Neural progenitor cell (in vitro differentiated cells): ENCODE measurements at regions not wholly inside any gene's neighbourhood (a gene's known extent, or its start where the extent isn't known, plus 50 kb on each side); places are given as distances from the start of the nearest gene placed in this dataset.
A peak's percentile ranks its signal among the peaks of the same experiment; 100 is the strongest.

Source experiments
- DNase-seq: peaks from one replicate; pipeline ENCODE4 v3.0.0-alpha.2; 2016; ENCODE audit warnings: low spot score
- H2AFZ ChIP-seq: fragments of 200-600 bp; sonication (generic); replicated peaks from 2 replicates; pipeline ENCODE4 v1.6.1; 2016; ENCODE audit warnings: antibody characterized with exemption
- H3F3A ChIP-seq: fragments of 200-600 bp; sonication (generic); 2 replicates; pipeline ENCODE4 v1.6.1; 2016; ENCODE audit warnings: antibody characterized with exemption, low read depth
- H3K27ac ChIP-seq: fragments of 200-600 bp; sonication (generic); 2 replicates; pipeline ENCODE4 v1.5.1; 2016; ENCODE audit warnings: mild to moderate bottlenecking
- H3K27me3 ChIP-seq: fragments of 200-600 bp; sonication (generic); 2 replicates; pipeline ENCODE4 v1.6.1; 2016; ENCODE audit warnings: mild to moderate bottlenecking, moderate library complexity
- H3K36me3 ChIP-seq: fragments of 200-600 bp; sonication (generic); 2 replicates; pipeline ENCODE4 v1.5.1; 2016
- H3K4me1 ChIP-seq: fragments of 200-600 bp; sonication (generic); 2 replicates; pipeline ENCODE4 v1.6.1; 2016; ENCODE audit warnings: mixed run types
- H3K4me2 ChIP-seq: fragments of 200-600 bp; sonication (generic); 2 replicates; pipeline ENCODE4 v1.6.1; 2016
- H3K4me3 ChIP-seq: fragments of 200-600 bp; sonication (generic); 2 replicates; pipeline ENCODE4 v1.5.1; 2016
- H3K79me2 ChIP-seq: fragments of 200-600 bp; sonication (generic); 2 replicates; pipeline ENCODE4 v1.6.1; 2016; ENCODE audit warnings: low read depth
- H3K9ac ChIP-seq: fragments of 200-600 bp; sonication (generic); 2 replicates; pipeline ENCODE4 v1.6.1; 2016
- H3K9me3 ChIP-seq: fragments of 200-600 bp; sonication (generic); 2 replicates; pipeline ENCODE4 v1.5.1; 2016; ENCODE audit warnings: low read depth
- H4K20me1 ChIP-seq: fragments of 200-600 bp; sonication (generic); 2 replicates; pipeline ENCODE4 v1.6.1; 2016; ENCODE audit warnings: low read depth
- H3K27ac Mint-ChIP-seq: 3 replicates; pipeline ENCODE4 v1.8.0; 2021; ENCODE audit warnings: mixed read lengths
- H3K27me3 Mint-ChIP-seq: 2 replicates; pipeline ENCODE4 v1.8.0; 2022; ENCODE audit warnings: low read depth, mild to moderate bottlenecking, inconsistent platforms, moderate library complexity, mixed read lengths; ENCODE audit not compliant: insufficient read depth
- H3K36me3 Mint-ChIP-seq: 3 replicates; pipeline ENCODE4 v1.8.0; 2021; ENCODE audit warnings: mixed read lengths
- H3K4me1 Mint-ChIP-seq: 3 replicates; pipeline ENCODE4 v1.8.0; 2021; ENCODE audit warnings: mixed read lengths
- H3K4me3 Mint-ChIP-seq: 3 replicates; pipeline ENCODE4 v1.8.0; 2021; ENCODE audit warnings: mild to moderate bottlenecking, moderate library complexity, mixed read lengths
- H3K9me3 Mint-ChIP-seq: 3 replicates; pipeline ENCODE4 v1.8.0; 2020; ENCODE audit warnings: mixed read lengths
- EZH2 ChIP-seq: fragments of 200-600 bp; sonication (generic); IDR thresholded peaks from 2 replicates; pipeline ENCODE4 v1.6.1; 2017; ENCODE audit warnings: antibody characterized with exemption, mild to moderate bottlenecking, moderate library complexity
- EZH2phosphoT487 ChIP-seq: fragments of 200-600 bp; sonication (generic); IDR thresholded peaks from 2 replicates; pipeline ENCODE4 v1.6.1; 2017; ENCODE audit warnings: antibody characterized with exemption
- TF ChIP-seq, protein P1 (sequence below): fragments of 200-600 bp; sonication (generic); IDR thresholded peaks from 2 replicates; pipeline ENCODE4 v1.5.1; 2017; ENCODE audit warnings: antibody characterized with exemption, mild to moderate bottlenecking

DNA sequence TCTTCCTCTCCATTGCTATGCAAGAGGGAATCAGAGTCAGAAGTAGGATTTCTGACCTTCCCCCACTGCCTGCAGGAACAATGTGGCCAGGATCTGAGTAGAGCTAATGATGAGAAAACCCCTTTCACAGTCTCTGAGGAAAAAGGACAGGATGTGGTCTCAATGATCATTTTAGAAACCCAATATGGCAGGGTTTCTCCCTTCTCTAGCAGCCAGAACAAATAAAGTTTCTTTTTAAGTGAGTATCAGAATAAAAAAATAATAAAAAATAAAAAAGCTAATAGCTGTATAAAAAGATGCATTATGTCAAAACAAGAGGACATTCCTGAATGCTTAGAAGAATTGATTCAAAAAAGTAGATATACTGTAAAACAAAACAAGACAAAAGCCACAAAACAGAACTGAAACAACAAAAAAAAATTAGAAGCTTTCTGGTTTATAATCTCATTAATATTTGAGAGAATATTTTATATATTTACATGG is 1124.9 kb upstream of the ZEB2 start:
- no peak overlapping the region for H3K27ac Mint-ChIP-seq
- H3F3A ChIP-seq, result no peaks in the 10 kb centered on the region
- H3K79me2 ChIP-seq, result no peaks in the 10 kb centered on the region
- no peaks in the 10 kb centered on the region for H3K27me3 ChIP-seq
- no peak overlapping the region for H3K27ac ChIP-seq
- H4K20me1 ChIP-seq, result no peaks in the 10 kb centered on the region
- H3K36me3 ChIP-seq, result no peaks in the 10 kb centered on the region
- H3K9me3 ChIP-seq, result no peaks in the 10 kb centered on the region
- DNase-seq, result peak; percentile 25
- H3K4me1 ChIP-seq, result peaks cover 7% of the 10 kb centered on the region
- no peak overlapping the region for H3K9ac ChIP-seq
- TF ChIP-seq EZH2 (no peak), EZH2phosphoT487 (no peak)
- TF ChIP-seq, protein P1, sequence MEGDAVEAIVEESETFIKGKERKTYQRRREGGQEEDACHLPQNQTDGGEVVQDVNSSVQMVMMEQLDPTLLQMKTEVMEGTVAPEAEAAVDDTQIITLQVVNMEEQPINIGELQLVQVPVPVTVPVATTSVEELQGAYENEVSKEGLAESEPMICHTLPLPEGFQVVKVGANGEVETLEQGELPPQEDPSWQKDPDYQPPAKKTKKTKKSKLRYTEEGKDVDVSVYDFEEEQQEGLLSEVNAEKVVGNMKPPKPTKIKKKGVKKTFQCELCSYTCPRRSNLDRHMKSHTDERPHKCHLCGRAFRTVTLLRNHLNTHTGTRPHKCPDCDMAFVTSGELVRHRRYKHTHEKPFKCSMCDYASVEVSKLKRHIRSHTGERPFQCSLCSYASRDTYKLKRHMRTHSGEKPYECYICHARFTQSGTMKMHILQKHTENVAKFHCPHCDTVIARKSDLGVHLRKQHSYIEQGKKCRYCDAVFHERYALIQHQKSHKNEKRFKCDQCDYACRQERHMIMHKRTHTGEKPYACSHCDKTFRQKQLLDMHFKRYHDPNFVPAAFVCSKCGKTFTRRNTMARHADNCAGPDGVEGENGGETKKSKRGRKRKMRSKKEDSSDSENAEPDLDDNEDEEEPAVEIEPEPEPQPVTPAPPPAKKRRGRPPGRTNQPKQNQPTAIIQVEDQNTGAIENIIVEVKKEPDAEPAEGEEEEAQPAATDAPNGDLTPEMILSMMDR, result no peak
- H3K36me3 Mint-ChIP-seq, result no peaks in the 10 kb centered on the region
- no peaks in the 10 kb centered on the region for H3K9me3 Mint-ChIP-seq
- H2AFZ ChIP-seq, result peak overlapping the region; percentile 71
- no peaks in the 10 kb centered on the region for H3K4me1 Mint-ChIP-seq
- no peak overlapping the region for H3K4me3 Mint-ChIP-seq
- H3K4me2 ChIP-seq, result no peak overlapping the region
- H3K27me3 Mint-ChIP-seq, result no peaks in the 10 kb centered on the region
- no peak overlapping the region for H3K4me3 ChIP-seq

DNA sequence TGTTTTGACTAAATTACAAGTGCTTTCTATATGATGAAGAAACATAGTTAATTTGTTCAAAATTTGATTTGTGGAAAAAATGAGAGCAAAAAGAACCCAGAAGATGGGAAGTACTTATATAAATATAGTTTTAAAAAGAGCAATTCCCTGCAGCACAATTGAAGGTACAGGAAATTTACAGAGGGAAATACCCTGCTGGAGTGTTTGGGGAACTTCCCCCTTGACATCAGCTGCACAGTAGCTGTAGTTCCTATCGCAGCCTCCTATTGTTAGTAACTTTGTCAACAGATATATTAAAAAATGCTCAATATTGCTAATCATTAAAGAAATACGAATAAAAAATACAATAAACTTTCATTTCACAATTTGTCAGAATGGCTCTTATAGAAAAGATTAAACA is 1118.8 kb upstream of the ZEB2 start:
- H3K4me2 ChIP-seq, result no peak overlapping the region
- no peak overlapping the region for H3K4me3 Mint-ChIP-seq
- no peak overlapping the region for H3K9ac ChIP-seq
- H3K4me3 ChIP-seq, result no peak overlapping the region
- H3K36me3 ChIP-seq, result no peaks in the 10 kb centered on the region
- no peak for DNase-seq
- no peaks in the 10 kb centered on the region for H3K27me3 ChIP-seq
- no peak for TF ChIP-seq EZH2
- TF ChIP-seq, protein P1, result peak; percentile 25
- no peaks in the 10 kb centered on the region for H3K79me2 ChIP-seq
- no peaks in the 10 kb centered on the region for H3K4me1 ChIP-seq
- H3K9me3 ChIP-seq, result no peaks in the 10 kb centered on the region
- no peaks in the 10 kb centered on the region for H4K20me1 ChIP-seq
- no peak overlapping the region for H3K27ac ChIP-seq
- no peak overlapping the region for H3K27ac Mint-ChIP-seq
- no peak overlapping the region for H2AFZ ChIP-seq
- no peaks in the 10 kb centered on the region for H3K4me1 Mint-ChIP-seq
- H3K36me3 Mint-ChIP-seq, result no peaks in the 10 kb centered on the region
- no peaks in the 10 kb centered on the region for H3K27me3 Mint-ChIP-seq
- H3F3A ChIP-seq, result no peaks in the 10 kb centered on the region
- H3K9me3 Mint-ChIP-seq, result no peaks in the 10 kb centered on the region

DNA sequence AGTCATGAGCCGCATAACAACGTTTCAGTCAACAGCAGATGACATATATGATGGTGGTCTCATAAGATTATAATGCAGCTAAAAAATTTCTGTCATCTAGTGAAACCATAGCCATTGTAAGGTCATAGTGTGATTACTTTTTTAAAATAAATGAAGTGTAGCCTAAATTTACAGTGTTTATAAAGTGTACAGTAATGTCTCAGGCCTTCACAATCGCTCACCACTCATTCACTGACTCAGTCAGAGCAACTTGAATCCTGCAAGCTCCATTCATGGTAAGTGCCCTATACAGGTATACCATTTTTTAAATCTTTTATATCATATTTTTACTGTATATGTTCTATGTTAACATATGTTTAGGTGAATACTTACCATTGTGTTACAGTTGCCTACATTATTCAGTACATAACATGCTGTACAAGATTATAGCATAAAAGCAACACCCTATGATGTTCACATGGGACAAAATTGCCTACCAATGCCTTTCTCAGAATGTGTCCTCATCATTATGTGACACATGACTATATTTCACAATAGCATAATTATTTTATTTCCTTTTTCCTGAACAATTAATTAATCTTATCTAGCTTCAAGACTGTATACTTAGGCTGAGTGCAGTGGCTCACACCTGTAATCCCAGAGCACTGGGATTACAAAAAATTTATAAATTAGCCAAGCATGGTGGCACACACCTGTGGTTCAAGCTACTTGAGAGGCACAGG is 1115.9 kb upstream of the ZEB2 start:
- no peaks in the 10 kb centered on the region for H3K9me3 ChIP-seq
- H3K27ac ChIP-seq, result no peak overlapping the region
- no peaks in the 10 kb centered on the region for H3K79me2 ChIP-seq
- H3K4me2 ChIP-seq, result no peak overlapping the region
- Mint-ChIP-seq H3K27ac (no peak overlapping the region), H3K36me3 (no peaks in the 10 kb centered on the region), H3K9me3 (no peaks in the 10 kb centered on the region), H3K27me3 (no peaks in the 10 kb centered on the region), H3K4me3 (no peak overlapping the region), H3K4me1 (no peaks in the 10 kb centered on the region)
- no peak overlapping the region for H2AFZ ChIP-seq
- H3K36me3 ChIP-seq, result no peaks in the 10 kb centered on the region
- H3K4me1 ChIP-seq, result no peaks in the 10 kb centered on the region
- no peak for TF ChIP-seq EZH2phosphoT487
- no peaks in the 10 kb centered on the region for H3K27me3 ChIP-seq
- DNase-seq, result no peak
- no peaks in the 10 kb centered on the region for H4K20me1 ChIP-seq
- no peaks in the 10 kb centered on the region for H3F3A ChIP-seq
- no peak overlapping the region for H3K9ac ChIP-seq
- H3K4me3 ChIP-seq, result no peak overlapping the region

DNA sequence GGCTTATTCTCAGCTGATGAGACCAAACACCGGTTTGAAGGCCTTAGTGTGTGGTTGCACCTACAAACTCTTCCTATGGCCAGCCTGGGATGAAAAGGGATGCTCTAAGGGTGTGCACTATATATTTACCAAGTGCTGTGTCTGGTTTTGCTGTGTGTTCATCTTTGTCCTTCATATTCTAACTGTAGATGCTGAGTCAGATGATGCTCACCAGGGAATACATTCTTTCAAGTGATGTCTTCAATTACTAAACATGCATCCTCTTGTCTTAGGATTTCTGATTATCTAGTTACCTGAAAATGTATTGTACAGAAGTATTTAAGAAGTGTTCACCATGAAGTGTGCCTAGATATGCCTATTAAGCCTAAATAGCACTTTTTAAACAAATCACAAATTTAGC is 1111.6 kb upstream of the ZEB2 start:
- H3K4me3 ChIP-seq, result no peak overlapping the region
- no peaks in the 10 kb centered on the region for H3K9me3 Mint-ChIP-seq
- TF ChIP-seq, protein P1, result no peak
- TF ChIP-seq EZH2 (no peak), EZH2phosphoT487 (no peak)
- no peaks in the 10 kb centered on the region for H3F3A ChIP-seq
- no peaks in the 10 kb centered on the region for H4K20me1 ChIP-seq
- H3K4me2 ChIP-seq, result no peak overlapping the region
- H3K27ac ChIP-seq, result no peak overlapping the region
- H3K4me1 Mint-ChIP-seq, result no peaks in the 10 kb centered on the region
- H3K36me3 ChIP-seq, result no peaks in the 10 kb centered on the region
- no peak for DNase-seq
- no peak overlapping the region for H2AFZ ChIP-seq
- no peak overlapping the region for H3K4me3 Mint-ChIP-seq
- H3K36me3 Mint-ChIP-seq, result no peaks in the 10 kb centered on the region
- H3K4me1 ChIP-seq, result no peaks in the 10 kb centered on the region
- H3K9me3 ChIP-seq, result no peaks in the 10 kb centered on the region
- no peaks in the 10 kb centered on the region for H3K79me2 ChIP-seq
- no peaks in the 10 kb centered on the region for H3K27me3 ChIP-seq
- no peak overlapping the region for H3K9ac ChIP-seq
- H3K27ac Mint-ChIP-seq, result no peak overlapping the region
- no peaks in the 10 kb centered on the region for H3K27me3 Mint-ChIP-seq
